GM12872 (cell line): ENCODE measurements at regions not wholly inside any gene's neighbourhood (a gene's known extent, or its start where the extent isn't known, plus 50 kb on each side); places are given as distances from the start of the nearest gene placed in this dataset.

Experiments used
- TF ChIP-seq, protein P1 (sequence below): IDR thresholded peaks from 3 replicates; pipeline ENCODE4 v1.5.1; 2011; ENCODE audit warnings: low read depth, mild to moderate bottlenecking, low read length, moderate library complexity; ENCODE audit not compliant: insufficient read depth

DNA sequence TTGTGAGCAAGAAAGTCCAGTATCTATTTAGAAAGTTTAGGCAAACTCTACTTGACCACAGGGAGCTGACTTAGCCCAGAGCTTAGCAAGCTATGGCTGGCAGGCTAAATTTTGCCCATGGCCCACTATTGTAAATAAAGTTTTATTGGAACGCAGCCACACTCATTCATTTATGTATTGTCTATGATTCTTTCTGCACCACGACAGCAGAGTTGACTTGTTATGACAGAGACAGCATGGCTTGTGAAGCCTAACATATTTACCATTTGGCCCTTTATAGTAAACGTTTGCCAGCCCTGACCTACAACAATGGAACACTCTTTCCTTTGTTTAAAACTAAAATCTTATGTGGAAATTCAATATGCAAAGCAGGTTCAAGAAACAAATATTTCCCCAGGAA is 100.0 kb upstream of the ZFHX3 start:
- TF ChIP-seq, protein P1, sequence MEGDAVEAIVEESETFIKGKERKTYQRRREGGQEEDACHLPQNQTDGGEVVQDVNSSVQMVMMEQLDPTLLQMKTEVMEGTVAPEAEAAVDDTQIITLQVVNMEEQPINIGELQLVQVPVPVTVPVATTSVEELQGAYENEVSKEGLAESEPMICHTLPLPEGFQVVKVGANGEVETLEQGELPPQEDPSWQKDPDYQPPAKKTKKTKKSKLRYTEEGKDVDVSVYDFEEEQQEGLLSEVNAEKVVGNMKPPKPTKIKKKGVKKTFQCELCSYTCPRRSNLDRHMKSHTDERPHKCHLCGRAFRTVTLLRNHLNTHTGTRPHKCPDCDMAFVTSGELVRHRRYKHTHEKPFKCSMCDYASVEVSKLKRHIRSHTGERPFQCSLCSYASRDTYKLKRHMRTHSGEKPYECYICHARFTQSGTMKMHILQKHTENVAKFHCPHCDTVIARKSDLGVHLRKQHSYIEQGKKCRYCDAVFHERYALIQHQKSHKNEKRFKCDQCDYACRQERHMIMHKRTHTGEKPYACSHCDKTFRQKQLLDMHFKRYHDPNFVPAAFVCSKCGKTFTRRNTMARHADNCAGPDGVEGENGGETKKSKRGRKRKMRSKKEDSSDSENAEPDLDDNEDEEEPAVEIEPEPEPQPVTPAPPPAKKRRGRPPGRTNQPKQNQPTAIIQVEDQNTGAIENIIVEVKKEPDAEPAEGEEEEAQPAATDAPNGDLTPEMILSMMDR, result no peak

DNA sequence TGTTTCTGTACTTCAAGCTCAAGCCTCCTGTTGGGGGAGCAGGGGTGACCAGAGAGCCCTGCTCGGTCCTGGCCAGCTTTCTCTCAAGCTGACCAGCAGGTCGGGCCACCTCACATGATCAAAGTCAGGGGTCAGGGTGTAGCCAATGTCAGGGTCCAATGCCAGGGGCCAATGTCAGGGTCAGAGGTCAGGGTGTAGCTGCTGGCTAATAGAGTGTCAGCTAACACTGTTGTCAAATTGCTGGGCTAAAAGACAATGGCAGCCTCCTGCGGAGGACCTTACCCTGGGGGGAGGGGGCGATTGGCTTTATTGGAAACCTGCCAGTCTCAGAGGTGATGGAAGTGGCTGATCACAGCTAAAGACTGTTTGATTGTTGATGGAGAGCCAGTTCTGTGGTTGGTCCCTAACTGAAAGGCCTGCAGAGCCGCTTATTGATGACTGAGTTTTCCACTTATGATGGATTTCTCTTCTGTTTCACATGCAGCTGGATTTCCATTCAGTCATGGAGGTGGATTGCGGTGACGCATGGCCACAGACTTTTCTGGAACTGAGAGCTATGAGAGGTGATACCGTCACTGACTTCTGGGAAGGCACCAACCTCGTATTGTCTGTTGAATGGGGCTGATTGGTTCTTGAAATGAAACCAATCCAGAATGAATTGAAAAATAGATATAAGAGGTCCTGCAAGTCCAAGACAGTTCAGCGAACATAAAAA is 97.4 kb upstream of the ZFHX3 start:
- TF ChIP-seq, protein P1, result no peak

DNA sequence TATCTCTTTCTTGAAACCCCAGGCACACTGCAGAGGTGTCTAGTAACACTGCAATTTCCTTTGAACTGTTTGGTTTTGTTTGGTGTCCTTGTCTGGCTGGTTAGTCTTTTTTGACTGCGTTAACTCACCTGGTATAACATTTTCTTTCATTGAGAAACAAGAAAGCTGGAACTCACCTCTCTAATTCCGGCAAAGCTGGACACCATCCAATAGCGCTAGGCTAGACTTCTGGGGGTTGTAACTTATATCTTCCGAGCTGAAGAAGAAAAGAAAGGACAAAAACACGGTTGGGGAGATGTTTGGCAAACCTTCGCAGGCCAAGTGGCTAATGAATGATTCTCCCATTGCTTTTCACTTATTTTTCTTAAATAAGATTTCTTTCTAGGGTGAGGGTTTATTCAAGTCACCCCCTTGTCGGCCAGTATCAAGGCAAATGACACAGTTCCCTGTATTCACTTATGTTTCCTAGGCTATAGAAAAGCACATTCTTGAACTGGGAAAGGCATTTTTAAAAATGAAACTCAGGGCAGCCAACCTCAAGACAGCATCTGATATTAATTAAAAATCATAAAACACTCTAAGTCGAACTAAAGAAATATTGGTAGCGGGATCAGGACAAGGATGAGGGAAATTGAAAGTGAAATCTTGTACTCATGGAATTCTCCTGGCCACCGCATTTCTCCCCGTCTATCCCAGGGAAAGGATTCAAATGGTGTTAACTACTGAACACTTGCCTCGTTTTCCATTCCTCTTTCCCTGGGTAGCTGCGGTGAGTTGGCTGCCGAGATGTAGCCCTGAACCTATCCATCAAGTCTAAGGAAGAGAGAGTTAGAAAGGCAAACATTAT is 95.9 kb upstream of the ZFHX3 start:
- TF ChIP-seq, protein P1, result no peak

DNA sequence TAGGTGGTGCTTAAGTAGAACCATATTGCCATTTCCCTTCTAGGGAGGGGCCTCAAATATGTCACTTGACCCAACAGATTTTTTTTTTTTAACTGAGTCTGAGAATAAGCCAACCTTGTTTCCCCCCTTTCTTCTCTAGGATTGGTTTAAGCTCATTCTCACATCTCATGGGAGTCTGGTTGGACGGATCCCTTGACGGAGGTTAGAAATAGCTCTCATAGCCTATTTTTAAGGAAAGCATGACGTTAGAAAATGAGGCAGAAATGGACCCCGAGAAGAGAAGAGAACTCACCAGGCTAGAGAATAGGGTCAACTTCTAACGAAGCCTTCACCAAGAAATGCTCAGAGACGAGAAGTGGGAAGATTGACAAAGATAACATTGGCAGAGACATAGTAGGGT is 95.1 kb upstream of the ZFHX3 start:
- TF ChIP-seq, protein P1, result no peak

DNA sequence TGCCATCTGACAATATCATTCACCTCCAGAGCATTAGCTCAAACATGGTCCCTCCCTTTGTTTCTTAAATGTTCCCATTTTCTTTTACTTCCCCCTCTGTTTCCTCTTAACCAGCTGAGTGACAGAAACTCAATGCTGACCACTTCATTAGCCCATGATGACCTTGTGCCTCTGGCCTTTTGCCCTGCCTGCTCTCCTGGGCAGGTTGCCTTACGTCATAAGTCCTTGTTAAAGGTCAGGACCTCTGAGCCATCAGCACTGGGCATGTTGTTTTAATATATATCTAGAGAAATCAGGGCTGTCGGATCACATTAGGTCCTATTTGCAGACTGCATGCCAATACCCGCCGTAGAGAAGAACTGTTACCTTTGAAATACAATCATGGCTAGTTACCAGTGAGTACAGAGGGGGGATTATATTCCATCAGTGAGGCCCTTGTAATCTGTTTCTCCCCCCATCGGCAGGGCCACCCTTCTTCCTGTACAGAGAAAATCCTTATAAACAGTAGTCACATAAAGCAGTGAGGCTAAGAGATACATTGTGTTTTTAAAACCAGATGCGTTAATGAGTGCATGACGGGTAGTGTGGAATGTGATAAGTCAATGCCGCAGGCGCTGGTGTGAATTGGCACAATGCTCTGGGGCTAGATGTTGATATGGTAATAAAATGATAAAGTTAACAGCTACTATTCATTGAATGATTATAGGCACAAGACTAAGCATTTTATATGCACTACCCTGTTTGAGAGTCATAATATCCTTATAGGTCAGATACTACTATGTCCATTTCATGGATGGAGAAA is 94.3 kb upstream of the ZFHX3 start:
- TF ChIP-seq, protein P1, result no peak

DNA sequence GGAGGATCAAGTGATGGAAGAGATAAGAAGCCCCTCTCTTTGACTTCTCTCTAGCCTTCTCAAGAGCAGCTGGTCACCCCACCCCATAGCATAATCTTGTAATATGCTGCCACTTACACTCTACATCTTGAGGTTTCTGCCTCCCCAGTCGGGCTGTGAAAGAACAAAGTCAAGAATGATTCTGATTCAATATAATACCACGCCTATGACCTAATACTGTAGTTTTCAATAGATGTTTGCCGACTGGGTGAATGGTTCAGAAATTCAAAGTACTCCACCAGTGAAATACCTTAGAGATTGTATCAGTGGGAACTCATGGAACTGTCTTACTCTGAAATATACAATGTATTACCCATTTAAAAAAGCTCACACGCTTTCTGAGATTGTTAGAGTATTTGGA is 93.0 kb upstream of the ZFHX3 start:
- TF ChIP-seq, protein P1, result no peak
